Glutamatergic neuron (in vitro differentiated cells): ENCODE measurements at regions not wholly inside any gene's neighbourhood (a gene's known extent, or its start where the extent isn't known, plus 50 kb on each side); places are given as distances from the start of the nearest gene placed in this dataset.

ENCODE experiments used
- DNase-seq: peaks from one replicate; pipeline ENCODE4 v3.0.0; 2022
- H3K27ac Mint-ChIP-seq: one replicate; pipeline ENCODE4 v1.8.0; 2020; ENCODE audit warnings: mild to moderate bottlenecking, mixed read lengths, inconsistent platforms; ENCODE audit not compliant: unreplicated experiment
- H3K27me3 Mint-ChIP-seq: one replicate; pipeline ENCODE4 v1.8.0; 2020; ENCODE audit warnings: mild to moderate bottlenecking, moderate library complexity, mixed read lengths, inconsistent platforms; ENCODE audit not compliant: unreplicated experiment
- H3K36me3 Mint-ChIP-seq: one replicate; pipeline ENCODE4 v1.8.0; 2020; ENCODE audit warnings: mild to moderate bottlenecking, mixed read lengths, inconsistent platforms; ENCODE audit not compliant: unreplicated experiment
- H3K4me1 Mint-ChIP-seq: one replicate; pipeline ENCODE4 v1.8.0; 2020; ENCODE audit warnings: mild to moderate bottlenecking, low read depth, mixed read lengths, inconsistent platforms; ENCODE audit not compliant: unreplicated experiment
- H3K4me3 Mint-ChIP-seq: one replicate; pipeline ENCODE4 v1.8.0; 2020; ENCODE audit warnings: mild to moderate bottlenecking, mixed read lengths, inconsistent platforms; ENCODE audit not compliant: unreplicated experiment
- H3K9me3 Mint-ChIP-seq: one replicate; pipeline ENCODE4 v1.8.0; 2020; ENCODE audit warnings: mild to moderate bottlenecking, moderate library complexity, mixed read lengths, inconsistent platforms; ENCODE audit not compliant: unreplicated experiment
- TF ChIP-seq, protein P1 (sequence below): fragments of 200-600 bp; sonication (generic); IDR thresholded peaks from one replicate; pipeline ENCODE4 v1.5.0; 2021; ENCODE audit not compliant: partially characterized antibody, unreplicated experiment

DNA sequence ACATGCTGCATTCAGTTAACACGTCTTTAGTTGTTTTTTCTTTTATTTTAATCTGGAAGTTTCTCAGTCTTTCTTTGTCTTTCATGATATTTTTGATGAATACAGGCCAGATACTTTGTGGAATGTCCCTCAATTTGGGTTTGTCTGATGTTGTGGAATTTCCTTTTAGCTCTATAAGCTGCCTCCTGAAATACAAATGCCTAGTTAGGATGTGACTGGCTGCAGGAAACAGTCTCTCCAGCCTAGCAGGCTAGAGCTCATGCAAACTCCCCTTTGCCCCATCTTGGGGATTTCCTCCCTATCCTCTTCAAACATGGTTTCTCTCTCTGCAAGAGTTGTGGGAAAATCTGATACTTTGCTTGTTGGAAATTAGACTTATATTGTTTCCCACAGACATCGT lies 89.3 kb upstream of the JAG1 start:
- H3K36me3 Mint-ChIP-seq, result no peaks in the 10 kb centered on the region
- no peak for DNase-seq
- no peak overlapping the region for H3K27ac Mint-ChIP-seq
- H3K4me3 Mint-ChIP-seq, result no peak overlapping the region
- no peaks in the 10 kb centered on the region for H3K4me1 Mint-ChIP-seq
- H3K27me3 Mint-ChIP-seq, result peaks cover 4% of the 10 kb centered on the region
- TF ChIP-seq, protein P1, sequence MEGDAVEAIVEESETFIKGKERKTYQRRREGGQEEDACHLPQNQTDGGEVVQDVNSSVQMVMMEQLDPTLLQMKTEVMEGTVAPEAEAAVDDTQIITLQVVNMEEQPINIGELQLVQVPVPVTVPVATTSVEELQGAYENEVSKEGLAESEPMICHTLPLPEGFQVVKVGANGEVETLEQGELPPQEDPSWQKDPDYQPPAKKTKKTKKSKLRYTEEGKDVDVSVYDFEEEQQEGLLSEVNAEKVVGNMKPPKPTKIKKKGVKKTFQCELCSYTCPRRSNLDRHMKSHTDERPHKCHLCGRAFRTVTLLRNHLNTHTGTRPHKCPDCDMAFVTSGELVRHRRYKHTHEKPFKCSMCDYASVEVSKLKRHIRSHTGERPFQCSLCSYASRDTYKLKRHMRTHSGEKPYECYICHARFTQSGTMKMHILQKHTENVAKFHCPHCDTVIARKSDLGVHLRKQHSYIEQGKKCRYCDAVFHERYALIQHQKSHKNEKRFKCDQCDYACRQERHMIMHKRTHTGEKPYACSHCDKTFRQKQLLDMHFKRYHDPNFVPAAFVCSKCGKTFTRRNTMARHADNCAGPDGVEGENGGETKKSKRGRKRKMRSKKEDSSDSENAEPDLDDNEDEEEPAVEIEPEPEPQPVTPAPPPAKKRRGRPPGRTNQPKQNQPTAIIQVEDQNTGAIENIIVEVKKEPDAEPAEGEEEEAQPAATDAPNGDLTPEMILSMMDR, result no peak
- peaks cover 2% of the 10 kb centered on the region for H3K9me3 Mint-ChIP-seq

DNA sequence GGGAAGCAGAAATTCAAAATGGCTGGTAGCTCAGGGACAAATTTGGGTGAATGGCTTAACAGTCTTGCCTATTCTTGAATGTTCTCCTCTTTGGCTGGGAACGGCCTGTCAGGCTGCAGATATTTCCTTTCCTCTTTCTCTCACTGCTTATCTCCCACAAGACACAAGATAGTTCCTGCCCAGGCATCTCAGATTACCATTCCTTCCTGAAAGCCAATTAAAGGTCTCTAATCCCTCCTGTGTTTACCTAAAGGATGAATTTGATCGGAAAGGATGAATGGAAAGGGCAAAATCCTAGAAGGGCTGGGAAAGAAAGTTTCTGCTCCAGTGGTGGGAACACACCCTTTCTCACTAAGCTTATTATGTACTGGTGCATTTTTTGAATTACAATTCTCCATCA lies 95.9 kb upstream of the JAG1 start:
- TF ChIP-seq, protein P1, result no peak
- H3K4me1 Mint-ChIP-seq, result no peaks in the 10 kb centered on the region
- peaks cover 2% of the 10 kb centered on the region for H3K9me3 Mint-ChIP-seq
- no peaks in the 10 kb centered on the region for H3K36me3 Mint-ChIP-seq
- no peak overlapping the region for H3K27ac Mint-ChIP-seq
- peaks cover under 1% of the 10 kb centered on the region for H3K27me3 Mint-ChIP-seq
- H3K4me3 Mint-ChIP-seq, result no peak overlapping the region
- DNase-seq, result no peak

DNA sequence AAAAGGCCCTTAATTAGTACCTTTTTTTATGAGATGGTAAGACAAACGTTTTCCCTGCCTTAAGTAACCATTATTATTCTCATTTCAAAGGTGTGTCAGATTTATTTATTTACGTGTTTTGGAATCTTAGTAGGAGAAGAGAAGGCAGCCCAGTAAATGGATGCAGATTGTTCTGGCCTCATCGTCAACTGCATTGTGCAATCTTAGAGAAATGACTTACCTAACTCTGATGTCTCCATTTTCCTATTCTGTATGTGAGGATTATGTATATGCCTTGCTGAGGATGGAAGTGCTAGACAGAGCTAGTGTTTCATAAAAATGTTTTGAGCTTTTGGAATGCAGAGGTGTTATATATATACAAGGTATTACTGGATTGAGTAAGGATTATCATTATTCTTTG lies 97.0 kb upstream of the JAG1 start:
- no peaks in the 10 kb centered on the region for H3K9me3 Mint-ChIP-seq
- no peaks in the 10 kb centered on the region for H3K4me1 Mint-ChIP-seq
- no peaks in the 10 kb centered on the region for H3K27me3 Mint-ChIP-seq
- no peak overlapping the region for H3K4me3 Mint-ChIP-seq
- no peaks in the 10 kb centered on the region for H3K36me3 Mint-ChIP-seq
- H3K27ac Mint-ChIP-seq, result no peak overlapping the region
- TF ChIP-seq, protein P1, result no peak
- DNase-seq, result no peak

DNA sequence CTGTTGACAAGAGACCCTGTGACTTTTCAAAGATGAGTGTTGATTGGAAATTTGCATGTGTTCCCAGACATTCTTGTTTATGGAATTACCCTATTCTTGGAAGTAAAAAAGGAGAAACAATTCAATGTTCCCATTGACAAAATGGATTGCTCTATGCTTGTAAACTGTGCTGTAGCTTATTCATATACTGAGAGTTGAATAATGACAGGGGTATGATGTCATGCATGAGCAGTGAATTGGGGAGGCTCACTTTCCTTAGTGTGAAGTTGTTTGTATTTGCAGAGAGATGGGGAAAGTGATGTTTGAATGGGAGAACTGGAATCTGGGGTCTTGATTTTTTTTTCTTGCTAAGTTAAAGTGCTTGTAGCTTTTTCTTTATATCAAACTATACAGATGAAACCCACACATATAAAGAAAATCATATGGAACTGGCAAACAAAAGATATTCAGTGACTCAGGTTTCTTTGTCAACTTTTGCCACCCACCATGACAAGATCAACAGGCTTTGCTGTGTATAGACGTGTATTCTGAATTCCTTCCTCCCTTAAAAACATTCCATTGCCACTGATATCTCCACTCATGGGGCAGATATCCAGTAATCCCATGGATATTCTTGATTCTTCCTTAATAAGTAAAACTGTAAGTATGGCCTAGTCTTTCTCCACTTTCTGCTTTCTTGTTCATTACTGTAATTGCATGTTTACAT lies 97.8 kb upstream of the JAG1 start:
- Mint-ChIP-seq H3K4me1 (no peaks in the 10 kb centered on the region), H3K9me3 (no peaks in the 10 kb centered on the region), H3K27me3 (no peaks in the 10 kb centered on the region), H3K4me3 (no peak overlapping the region), H3K27ac (no peak overlapping the region), H3K36me3 (no peaks in the 10 kb centered on the region)
- TF ChIP-seq, protein P1, result no peak
- no peak for DNase-seq

DNA sequence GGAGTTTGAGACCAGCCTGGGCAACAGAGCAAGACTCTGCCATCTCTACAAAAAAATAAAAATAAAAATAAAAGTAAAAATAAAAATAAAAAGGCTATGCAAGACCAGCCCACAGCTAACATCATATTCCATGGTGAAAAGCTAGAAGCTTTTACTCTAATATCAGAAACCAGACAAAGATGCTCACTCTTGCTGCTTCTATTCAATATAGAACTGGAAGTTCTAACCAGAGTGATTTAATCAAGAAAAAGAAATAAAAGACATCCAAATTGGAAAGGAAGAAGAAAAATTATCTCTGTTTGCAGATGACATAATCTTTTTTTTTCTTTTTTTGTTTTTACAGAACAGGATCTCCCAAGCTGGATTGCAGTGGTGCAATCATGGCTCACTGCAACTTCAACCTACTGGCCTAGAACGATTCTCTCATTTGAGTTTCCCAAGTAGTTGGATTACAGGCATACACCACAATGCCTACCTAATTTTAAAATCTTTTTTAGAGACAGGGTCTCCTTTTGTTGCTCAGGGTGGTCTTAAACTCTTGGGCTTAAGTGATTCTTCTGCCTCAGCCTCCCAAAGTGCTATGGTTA lies 100.7 kb upstream of the JAG1 start:
- Mint-ChIP-seq H3K27ac (no peak overlapping the region), H3K36me3 (no peaks in the 10 kb centered on the region), H3K4me1 (no peaks in the 10 kb centered on the region), H3K9me3 (peaks cover 2% of the 10 kb centered on the region), H3K27me3 (no peaks in the 10 kb centered on the region), H3K4me3 (no peak overlapping the region)
- no peak for DNase-seq
- TF ChIP-seq, protein P1, result no peak
